ENCODE measurements at regions not wholly inside any gene's neighbourhood (a gene's known extent, or its start where the extent isn't known, plus 50 kb on each side); places are given as distances from the start of the nearest gene placed in this dataset.

GRCh38 chr1:76799700-76800099 is 67.6 kb upstream of the ST6GALNAC5 start:
- no peaks in the 10 kb centered on the region for H3K36me3 ChIP-seq (ENCODE audit: control insufficient read depth in 2 of 2, extremely low read depth in 1 of 2, insufficient read depth in 2 of 2, low read length in 2 of 2)
- TF ChIP-seq CTCF (IDR thresholded peaks at IDR 0.05; ENCODE audit: extremely low read depth in 1 of 2, insufficient read depth in 1 of 2, low read depth in 1 of 2, low read length in 2 of 2) (no peak), EZH2 (IDR thresholded peaks at IDR 0.05; ENCODE audit: borderline replicate concordance, low read depth, low read length, severe bottlenecking) (no peak), MAX (IDR thresholded peaks at IDR 0.05; ENCODE audit: insufficient read depth, insufficient read length) (no peak), POLR2A (IDR thresholded peaks at IDR 0.05; ENCODE audit: low read depth, low read length) (no peak), JUN (IDR thresholded peaks at IDR 0.05; ENCODE audit: borderline replicate concordance, insufficient read depth, insufficient read length, low read depth) (no peak), GATA2 (IDR thresholded peaks at IDR 0.05; ENCODE audit: insufficient read depth, insufficient read length, low read depth, low read length) (no peak), MYC (IDR thresholded peaks at IDR 0.05; ENCODE audit: low read depth, low read length) (no peak), POLR2AphosphoS5 (IDR thresholded peaks at IDR 0.05; ENCODE audit: insufficient read depth, low read depth, low read length) (no peak), FOS (IDR thresholded peaks at IDR 0.05; ENCODE audit: borderline replicate concordance, insufficient read depth, low read length) (no peak)
- H3K9ac ChIP-seq (replicated peaks; ENCODE audit: extremely low read depth, insufficient read depth, low read length), result no peak overlapping the region
- H3K9me1 ChIP-seq (replicated peaks; ENCODE audit: control insufficient read depth, extremely low read depth, insufficient read depth, low read length), result no peaks in the 10 kb centered on the region
- no peaks in the 10 kb centered on the region for H3K4me1 ChIP-seq (ENCODE audit: control insufficient read depth, extremely low read depth, insufficient read depth, low read length)
- FAIRE-seq (no peak), DNase-seq (ENCODE audit: low read depth, low spot score) (no peak)
- H3K4me2 ChIP-seq (ENCODE audit: insufficient read depth, low read length), result no peak overlapping the region
- dilution Hi-C loops (cut with MboI; ENCODE audit: extremely low pct_ligation_motif_present, low sequenced_read_pairs), result no loop called here
- intact Hi-C loops (cut with micrococcal nuclease), result no loop called here
- H3K27ac ChIP-seq (ENCODE audit: insufficient read depth, low read depth, low read length), result no peak overlapping the region
- no peaks in the 10 kb centered on the region for H3K79me2 ChIP-seq (ENCODE audit: control insufficient read depth, insufficient read depth, low read length)
- H3K27me3 ChIP-seq (ENCODE audit: control insufficient read depth in 2 of 2, insufficient read depth in 2 of 2, low read length in 2 of 2), result no peaks in the 10 kb centered on the region
- H3K4me3 ChIP-seq (replicated peaks in 1 of 3; ENCODE audit: insufficient read depth in 1 of 3, low read depth in 1 of 3, low read length in 3 of 3), result no peak overlapping the region
- H3K9me3 ChIP-seq (replicated peaks; ENCODE audit: control insufficient read depth, insufficient read depth, low read length), result no peaks in the 10 kb centered on the region
- CTCF ChIA-PET, result no interaction called here
- no peaks in the 10 kb centered on the region for H4K20me1 ChIP-seq (replicated peaks; ENCODE audit: control insufficient read depth, extremely low read depth, insufficient read depth, low read length)
- no peak overlapping the region for H2AFZ ChIP-seq (ENCODE audit: low read depth, low read length)
- BruUV-seq (replicated peaks), result no TSS peak
- POLR2A ChIA-PET, result no interaction called here
